Activated CD8-positive, alpha-beta memory T cell treated with anti-CD3 and anti-CD28 coated beads for 48 hours (primary cell): ENCODE measurements at regions not wholly inside any gene's neighbourhood (a gene's known extent, or its start where the extent isn't known, plus 50 kb on each side); places are given as distances from the start of the nearest gene placed in this dataset.

ENCODE experiments used
- DNase-seq, 3 experiments: peaks; one replicate each; pipeline ENCODE4 v3.0.0-alpha.2; 2020; ENCODE audit warnings: low read depth in 2 of 3, low spot score in 2 of 3

DNA sequence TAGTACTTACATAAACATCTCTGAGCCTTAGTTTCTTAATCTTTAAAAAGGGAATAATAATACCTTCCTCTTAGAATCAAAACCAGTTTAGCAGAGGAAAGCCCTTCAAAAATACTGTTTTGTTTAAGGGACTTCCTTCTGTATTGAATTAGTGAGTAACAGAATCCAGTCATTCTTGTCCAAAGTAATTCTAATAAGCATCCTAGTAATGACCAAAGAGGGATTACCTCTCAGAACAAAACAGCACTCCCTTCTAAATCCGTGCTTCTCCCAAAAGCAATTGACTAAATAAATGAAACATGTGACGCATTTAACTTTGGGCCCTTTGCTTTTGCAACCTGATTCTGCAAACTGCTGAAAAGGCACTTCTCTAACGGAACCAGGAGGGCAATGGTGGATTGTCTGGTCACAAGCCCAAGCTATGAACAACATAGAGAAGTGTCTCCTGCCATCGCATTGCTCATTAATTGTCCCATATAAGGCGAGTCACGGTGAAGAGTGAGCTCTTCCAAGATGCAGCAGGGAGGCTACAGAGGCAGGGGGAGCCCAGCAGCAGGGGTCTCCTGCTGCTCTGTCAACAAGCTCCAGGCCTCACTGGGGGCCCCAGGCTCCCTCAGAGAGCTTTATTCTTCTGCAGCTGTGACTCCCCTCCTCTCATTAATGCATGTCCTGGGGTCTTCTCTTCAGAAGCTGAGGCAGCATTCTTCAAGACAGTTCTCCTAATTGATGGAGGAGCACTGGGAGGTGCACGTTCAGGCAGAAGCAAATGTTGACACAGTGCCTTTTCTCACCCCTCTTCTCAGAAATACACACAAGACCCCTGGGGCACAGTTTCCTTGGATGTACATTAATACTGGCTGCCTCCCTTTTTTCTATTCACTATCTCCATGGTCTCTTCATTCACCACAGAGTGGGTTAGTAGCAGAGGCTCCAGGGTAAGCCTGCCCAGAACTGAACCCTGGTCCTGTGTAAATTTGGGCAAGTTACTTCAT lies 419.6 kb upstream of the RASGEF1B start:
- DNase-seq: no peak

GRCh38 chr4:81884986-81885385 lies 413.3 kb upstream of the RASGEF1B start:
- DNase-seq: no peak

DNA sequence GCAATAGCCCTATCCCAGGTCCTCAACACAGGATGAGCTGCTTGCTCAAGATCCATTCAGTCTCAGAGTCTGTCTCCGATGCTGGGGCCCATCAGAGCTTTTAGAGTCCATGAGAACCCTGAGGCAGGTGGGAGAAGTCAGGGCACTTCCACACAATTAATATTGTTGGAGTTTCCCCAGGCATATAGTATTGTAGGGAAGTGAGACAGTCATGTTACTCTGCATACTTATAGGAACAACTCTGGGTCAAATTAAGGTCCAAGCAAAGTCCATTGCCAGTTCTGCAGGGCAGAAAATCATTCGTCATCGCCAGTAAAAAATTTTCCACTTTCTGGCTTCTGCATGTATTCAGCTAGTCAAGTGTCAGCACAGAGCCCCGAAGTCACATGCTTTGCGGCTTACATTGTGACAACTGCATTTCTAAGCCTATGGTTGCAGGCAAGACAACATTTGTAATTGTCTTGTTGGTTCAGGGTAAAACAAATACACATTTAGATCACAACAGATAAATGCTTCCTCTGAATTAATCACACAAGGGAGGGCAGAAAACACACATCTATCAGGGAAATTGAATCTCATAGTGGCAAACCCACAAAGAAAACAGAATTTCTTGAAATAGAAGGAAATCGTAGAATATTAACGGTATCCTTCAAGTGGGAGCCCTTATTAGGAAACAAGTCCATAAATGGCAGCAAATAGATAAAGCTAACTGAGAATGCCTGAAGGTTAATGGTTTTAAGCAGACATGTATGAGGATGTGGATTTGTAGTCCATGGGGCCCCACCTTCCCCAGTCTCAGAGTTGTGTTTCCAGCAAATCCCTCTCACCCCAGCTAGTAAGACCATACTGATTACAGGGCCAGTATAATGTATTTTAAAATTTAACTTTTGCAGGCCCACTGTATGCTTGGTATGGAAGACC lies 412.1 kb upstream of the RASGEF1B start:
- no peak for DNase-seq

DNA sequence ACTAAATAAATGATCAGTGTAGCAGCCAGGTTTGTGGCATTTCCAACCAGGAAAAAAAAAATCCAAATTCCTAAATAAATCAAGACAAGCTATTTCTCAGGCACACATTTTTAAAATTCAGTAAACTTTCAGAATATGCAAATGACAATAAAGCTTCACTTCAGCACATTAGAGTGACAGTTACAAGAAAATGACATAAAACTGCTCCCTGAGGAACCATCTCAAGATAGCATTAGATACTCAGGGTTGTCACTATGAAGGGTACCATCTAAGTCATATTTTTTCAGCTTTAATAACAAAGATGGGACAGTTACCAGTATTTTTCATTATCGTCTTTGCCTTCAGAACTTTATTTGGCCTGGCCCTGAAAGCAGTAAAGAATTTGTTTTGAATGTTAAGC lies 411.3 kb upstream of the RASGEF1B start:
- DNase-seq: no peak

DNA sequence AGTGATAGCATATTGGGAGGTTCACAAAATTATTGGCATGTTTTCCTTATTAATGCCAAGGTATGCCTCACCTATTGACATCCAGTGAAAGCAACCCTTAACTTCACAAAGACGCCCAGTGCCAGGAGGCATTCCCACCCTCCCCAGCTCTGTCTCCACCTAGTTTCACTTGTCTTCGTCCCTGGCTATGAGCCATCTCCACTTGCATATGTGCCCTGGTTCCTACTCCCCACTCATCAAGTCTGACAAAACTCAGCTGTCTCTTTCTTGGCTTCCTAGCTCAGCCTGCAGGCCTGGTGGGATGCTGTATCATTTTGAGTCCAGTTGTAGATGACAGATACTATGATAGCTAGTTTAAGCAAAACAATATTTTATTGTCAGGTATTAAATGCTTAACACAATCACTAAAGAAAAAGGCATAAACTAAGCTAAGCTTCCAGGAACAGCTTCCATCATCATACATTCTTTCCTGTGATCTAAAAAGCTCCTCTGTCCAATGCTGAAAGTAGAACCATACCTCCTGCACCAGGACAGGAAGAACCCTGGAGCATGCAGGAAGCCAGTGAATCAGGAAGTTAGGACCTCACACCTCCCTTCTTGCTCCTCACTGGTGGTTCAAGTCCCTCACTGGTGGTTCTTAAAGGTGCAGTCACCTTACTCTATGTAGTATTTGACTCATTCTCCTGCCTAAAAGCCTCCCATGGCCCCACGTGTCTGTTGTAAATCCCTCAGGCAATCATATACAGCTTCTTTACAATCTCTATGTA lies 410.3 kb upstream of the RASGEF1B start:
- DNase-seq: no peak

DNA sequence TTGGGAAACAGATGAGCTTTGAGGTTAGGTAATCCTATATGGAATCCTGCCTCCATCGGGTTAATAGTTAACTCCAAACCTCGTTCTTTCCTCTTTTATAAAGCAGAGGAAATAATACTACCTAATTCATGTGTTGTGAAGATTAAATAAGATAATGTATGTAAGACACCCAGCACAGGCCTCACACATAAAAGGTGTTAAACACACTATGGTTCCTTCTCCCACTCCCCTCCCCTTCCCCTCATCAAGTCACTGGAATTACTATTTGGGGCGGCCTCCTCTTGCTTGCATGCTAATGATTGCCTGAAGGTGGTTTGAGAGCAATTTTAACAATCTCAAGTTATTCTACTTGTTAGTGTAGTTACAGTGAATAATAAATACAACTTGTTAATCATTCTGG lies 404.4 kb upstream of the RASGEF1B start:
- no peak for DNase-seq

DNA sequence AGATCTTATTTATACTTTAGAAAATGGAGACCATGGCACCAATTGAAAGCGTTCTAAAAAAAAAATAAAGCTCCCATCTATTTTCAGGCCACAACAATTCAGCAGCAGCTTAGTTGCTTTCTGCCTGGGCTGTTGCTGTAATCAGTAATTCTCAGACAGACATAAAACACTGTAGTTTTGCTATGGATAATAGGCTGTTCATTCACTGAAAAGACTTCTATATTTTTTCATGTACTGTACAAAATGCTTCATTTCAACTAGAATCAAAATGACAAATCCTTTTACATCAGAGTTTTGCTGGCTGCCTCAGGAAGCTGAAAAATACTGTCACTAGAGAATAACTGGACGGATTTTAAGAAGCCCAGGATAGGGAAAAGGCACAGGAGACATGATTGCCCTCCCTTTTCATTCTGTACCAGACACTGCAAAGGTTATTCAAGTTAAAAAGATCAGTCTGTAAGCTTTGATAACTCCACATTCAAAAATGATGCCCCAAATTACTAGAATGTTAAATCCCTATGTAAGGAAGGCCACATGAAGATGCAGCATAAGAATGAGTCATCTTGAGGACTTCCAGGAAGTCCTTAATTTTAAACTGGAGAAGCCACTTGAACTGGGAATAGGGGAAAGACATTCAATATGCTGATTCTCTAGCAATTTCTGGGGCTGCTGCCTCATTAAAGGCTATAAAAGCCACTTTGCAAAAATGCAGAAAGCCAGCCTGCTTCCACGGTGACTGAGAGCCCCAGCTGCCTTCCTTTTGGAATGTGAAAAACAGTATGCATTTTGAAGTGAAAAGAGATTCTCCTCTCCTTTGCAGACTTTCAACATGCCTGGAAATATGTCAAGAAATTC lies 403.2 kb upstream of the RASGEF1B start:
- DNase-seq: no peak

- no peak for DNase-seq
Measured at GRCh38 chr4:81870275-81870674, 398.6 kb upstream of the RASGEF1B start.

GRCh38 chr4:81860111-81860510 lies 388.4 kb upstream of the RASGEF1B start:
- no peak for DNase-seq

DNA sequence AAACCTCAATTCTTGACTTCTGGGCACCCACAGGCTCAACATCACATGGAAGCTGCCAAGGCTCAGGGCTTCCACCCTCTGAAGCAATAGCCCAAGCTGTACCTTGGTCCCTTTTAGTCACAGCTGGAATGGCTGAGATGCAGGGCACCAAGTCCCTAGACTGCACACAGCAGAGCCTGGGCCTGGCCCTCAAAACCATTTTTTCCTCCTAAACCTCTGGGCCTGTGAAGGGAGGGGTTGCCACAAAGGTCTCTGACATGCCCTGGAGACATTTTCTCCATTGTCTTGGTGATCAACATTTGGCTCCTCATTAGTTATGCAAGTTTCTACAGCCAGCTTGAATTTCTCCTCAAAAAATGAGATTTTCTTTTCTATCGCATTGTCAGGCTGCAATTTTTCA lies 382.7 kb upstream of the RASGEF1B start:
- DNase-seq: no peak

DNA sequence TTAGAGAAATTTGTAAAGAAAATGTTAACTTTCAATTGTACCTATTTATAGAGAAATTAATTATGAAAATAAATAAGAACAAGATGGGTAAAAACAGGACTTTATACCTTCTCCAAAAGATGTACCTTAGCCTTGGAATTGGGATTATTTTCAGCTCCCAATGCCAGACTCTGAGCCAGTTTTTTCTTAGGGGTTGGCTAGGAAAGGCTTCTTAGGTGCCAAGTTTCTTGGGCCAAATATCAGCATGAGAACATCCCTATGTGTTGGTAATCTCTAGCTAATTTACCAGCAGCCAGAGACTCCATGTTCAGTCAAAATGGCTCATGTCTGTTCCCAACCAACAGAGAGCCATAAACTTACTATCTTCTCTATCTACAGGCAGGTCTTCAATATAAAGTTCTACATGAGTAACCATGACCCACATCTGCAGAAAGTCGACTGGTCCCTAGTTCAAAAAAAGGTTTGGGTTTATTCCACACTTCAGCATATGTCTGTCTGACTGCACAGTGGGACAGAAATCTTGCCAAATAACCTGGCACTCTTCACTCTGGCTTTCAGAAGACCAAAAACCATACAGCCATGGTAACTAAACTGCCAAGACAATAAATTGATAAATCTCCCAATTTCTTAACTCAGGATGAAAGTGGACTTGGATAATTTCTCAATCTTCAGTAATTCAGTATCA lies 380.5 kb upstream of the RASGEF1B start:
- no peak for DNase-seq

GRCh38 chr4:81850701-81851100 lies 379.0 kb upstream of the RASGEF1B start:
- no peak for DNase-seq

GRCh38 chr4:81845761-81846160 lies 374.1 kb upstream of the RASGEF1B start:
- DNase-seq: no peak

DNA sequence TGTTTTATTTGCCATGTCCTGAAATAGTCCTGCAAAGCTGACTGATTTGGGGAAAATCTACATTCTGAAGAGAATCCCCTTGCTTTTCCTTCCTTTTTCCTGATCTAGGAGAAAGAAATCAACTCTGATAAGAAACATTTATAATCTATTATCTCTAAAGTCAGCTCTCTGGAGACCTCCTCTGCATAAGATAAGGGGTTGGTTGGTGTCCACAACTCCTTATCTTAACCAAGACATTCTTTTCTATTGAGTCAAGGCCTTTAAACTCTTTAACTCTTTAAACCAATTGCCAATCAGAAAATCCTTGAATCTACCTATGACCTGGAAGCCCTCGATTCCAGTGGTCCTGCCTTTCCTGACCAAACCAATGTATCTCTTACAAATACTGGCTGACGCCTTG lies 373.6 kb upstream of the RASGEF1B start:
- DNase-seq: no peak

- DNase-seq: peak in 1 of 3 experiments; percentile 17
Measured at GRCh38 chr4:81844717-81845116, 373.0 kb upstream of the RASGEF1B start.

GRCh38 chr4:81839347-81840042 lies 367.8 kb upstream of the RASGEF1B start:
- no peak for DNase-seq

DNA sequence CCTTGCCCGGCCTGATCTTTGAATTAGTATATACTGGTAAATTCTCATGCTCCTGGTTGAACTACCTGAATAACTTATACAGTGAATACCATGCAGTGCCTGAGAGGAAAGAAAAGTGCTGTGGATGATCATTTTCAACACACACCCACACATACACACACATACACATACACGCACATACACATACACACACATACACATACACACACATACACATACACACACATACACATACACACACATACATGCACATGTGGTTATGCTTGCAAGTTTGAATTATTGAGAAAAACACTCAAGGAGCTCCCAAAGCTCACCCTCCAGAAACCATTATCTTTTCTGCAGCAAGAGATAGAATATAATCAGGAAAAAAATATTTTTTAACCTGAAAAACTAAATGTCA lies 366.9 kb upstream of the RASGEF1B start:
- no peak for DNase-seq

- DNase-seq: no peak
Measured at GRCh38 chr4:81836716-81837115, 365.0 kb upstream of the RASGEF1B start.

DNA sequence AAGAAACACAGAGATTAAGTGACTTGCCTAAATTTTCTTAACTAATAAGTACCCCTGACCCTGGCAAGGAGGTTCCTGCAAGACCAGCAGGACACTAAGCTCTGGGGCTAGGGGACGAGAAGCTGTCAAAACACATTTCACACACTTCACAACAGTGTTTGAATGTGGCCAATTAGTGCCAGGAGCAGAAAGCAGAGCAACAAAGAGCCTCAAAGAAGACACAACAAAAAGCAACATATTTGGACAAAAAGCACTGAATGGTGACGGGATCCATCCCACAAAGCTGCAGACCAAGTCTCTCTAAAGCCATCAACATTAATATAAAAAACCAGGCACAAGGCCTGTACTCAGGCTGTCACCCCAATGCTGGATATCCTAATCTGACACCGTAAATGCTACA lies 361.9 kb upstream of the RASGEF1B start:
- no peak for DNase-seq
